ENCODE measurements at regions not wholly inside any gene's neighbourhood (a gene's known extent, or its start where the extent isn't known, plus 50 kb on each side); places are given as distances from the start of the nearest gene placed in this dataset.

GRCh38 chr4:12884846-12885796 is 599.0 kb downstream of the RAB28 start:
- H3K4me1 ChIP-seq (ENCODE audit: control insufficient read depth, insufficient read depth, low read length): no peaks in the 10 kb centered on the region
- no peaks in the 10 kb centered on the region for H3K36me3 ChIP-seq (ENCODE audit: control insufficient read depth, insufficient read depth, low read length)
- WGBS (ENCODE audit: insufficient coverage, low lambda C conversion rate): no CpG with 5 or more reads among the region's 20 CpGs
- no peaks in the 10 kb centered on the region for H3K27me3 ChIP-seq (ENCODE audit: control insufficient read depth, insufficient read depth, low read length)
- no peaks in the 10 kb centered on the region for H3K9me3 ChIP-seq (ENCODE audit: control insufficient read depth, low read depth, low read length)
- no peak overlapping the region for H3K4me3 ChIP-seq (ENCODE audit: low read length)
- DNase-seq: no peak
- no peak overlapping the region for H3K27ac ChIP-seq (ENCODE audit: low read length)

GRCh38 chr4:12881945-12882584 is 602.1 kb downstream of the RAB28 start:
- H3K27me3 ChIP-seq (ENCODE audit: control insufficient read depth, insufficient read depth, low read length): no peaks in the 10 kb centered on the region
- no peaks in the 10 kb centered on the region for H3K4me1 ChIP-seq (ENCODE audit: control insufficient read depth, insufficient read depth, low read length)
- no peak overlapping the region for H3K27ac ChIP-seq (ENCODE audit: low read length)
- no peak for DNase-seq
- no peaks in the 10 kb centered on the region for H3K9me3 ChIP-seq (ENCODE audit: control insufficient read depth, low read depth, low read length)
- H3K4me3 ChIP-seq (ENCODE audit: low read length): no peak overlapping the region
- no peaks in the 10 kb centered on the region for H3K36me3 ChIP-seq (ENCODE audit: control insufficient read depth, insufficient read depth, low read length)
- 85% methylated on average over 2 of the region's 3 CpGs for WGBS (ENCODE audit: insufficient coverage, low lambda C conversion rate)

GRCh38 chr4:12880844-12881243 is 603.3 kb downstream of the RAB28 start:
- H3K36me3 ChIP-seq (ENCODE audit: control insufficient read depth, insufficient read depth, low read length): no peaks in the 10 kb centered on the region
- H3K9me3 ChIP-seq (ENCODE audit: control insufficient read depth, low read depth, low read length): no peaks in the 10 kb centered on the region
- no peaks in the 10 kb centered on the region for H3K4me1 ChIP-seq (ENCODE audit: control insufficient read depth, insufficient read depth, low read length)
- DNase-seq: no peak
- H3K27me3 ChIP-seq (ENCODE audit: control insufficient read depth, insufficient read depth, low read length): no peaks in the 10 kb centered on the region
- no peak overlapping the region for H3K4me3 ChIP-seq (ENCODE audit: low read length)
- H3K27ac ChIP-seq (ENCODE audit: low read length): no peak overlapping the region
- 71% methylated on average over 1 of the region's 2 CpGs for WGBS (ENCODE audit: insufficient coverage, low lambda C conversion rate)

GRCh38 chr4:12879496-12879895 is 604.6 kb downstream of the RAB28 start:
- H3K36me3 ChIP-seq (ENCODE audit: control insufficient read depth, insufficient read depth, low read length): no peaks in the 10 kb centered on the region
- H3K27ac ChIP-seq (ENCODE audit: low read length): no peak overlapping the region
- no peaks in the 10 kb centered on the region for H3K4me1 ChIP-seq (ENCODE audit: control insufficient read depth, insufficient read depth, low read length)
- 94% methylated on average over 3 of the region's 5 CpGs for WGBS (ENCODE audit: insufficient coverage, low lambda C conversion rate)
- DNase-seq: no peak
- no peak overlapping the region for H3K4me3 ChIP-seq (ENCODE audit: low read length)
- no peaks in the 10 kb centered on the region for H3K27me3 ChIP-seq (ENCODE audit: control insufficient read depth, insufficient read depth, low read length)
- H3K9me3 ChIP-seq (ENCODE audit: control insufficient read depth, low read depth, low read length): no peaks in the 10 kb centered on the region

GRCh38 chr4:12875640-12876243 is 608.4 kb downstream of the RAB28 start:
- H3K4me1 ChIP-seq (ENCODE audit: control insufficient read depth, insufficient read depth, low read length): no peaks in the 10 kb centered on the region
- no CpG with 5 or more reads among the region's 2 CpGs for WGBS (ENCODE audit: insufficient coverage, low lambda C conversion rate)
- no peaks in the 10 kb centered on the region for H3K9me3 ChIP-seq (ENCODE audit: control insufficient read depth, low read depth, low read length)
- H3K4me3 ChIP-seq (ENCODE audit: low read length): no peak overlapping the region
- peak in 1 of 2 donors; percentile 36 for DNase-seq
- H3K36me3 ChIP-seq (ENCODE audit: control insufficient read depth, insufficient read depth, low read length): no peaks in the 10 kb centered on the region
- no peaks in the 10 kb centered on the region for H3K27me3 ChIP-seq (ENCODE audit: control insufficient read depth, insufficient read depth, low read length)
- no peak overlapping the region for H3K27ac ChIP-seq (ENCODE audit: low read length)

GRCh38 chr4:12873351-12873750 is 610.8 kb downstream of the RAB28 start:
- WGBS (ENCODE audit: insufficient coverage, low lambda C conversion rate): no CpG with 5 or more reads among the region's 2 CpGs
- no peaks in the 10 kb centered on the region for H3K36me3 ChIP-seq (ENCODE audit: control insufficient read depth, insufficient read depth, low read length)
- DNase-seq: no peak
- no peak overlapping the region for H3K27ac ChIP-seq (ENCODE audit: low read length)
- H3K4me3 ChIP-seq (ENCODE audit: low read length): no peak overlapping the region
- no peaks in the 10 kb centered on the region for H3K9me3 ChIP-seq (ENCODE audit: control insufficient read depth, low read depth, low read length)
- H3K27me3 ChIP-seq (ENCODE audit: control insufficient read depth, insufficient read depth, low read length): no peaks in the 10 kb centered on the region
- no peaks in the 10 kb centered on the region for H3K4me1 ChIP-seq (ENCODE audit: control insufficient read depth, insufficient read depth, low read length)

- H3K4me1 ChIP-seq (ENCODE audit: control insufficient read depth, insufficient read depth, low read length): no peaks in the 10 kb centered on the region
- no peaks in the 10 kb centered on the region for H3K9me3 ChIP-seq (ENCODE audit: control insufficient read depth, low read depth, low read length)
- no peaks in the 10 kb centered on the region for H3K36me3 ChIP-seq (ENCODE audit: control insufficient read depth, insufficient read depth, low read length)
- WGBS (ENCODE audit: insufficient coverage, low lambda C conversion rate): 50% methylated on average over 1 of the region's 1 CpG
- no peak overlapping the region for H3K4me3 ChIP-seq (ENCODE audit: low read length)
- DNase-seq: no peak
- H3K27ac ChIP-seq (ENCODE audit: low read length): no peak overlapping the region
- H3K27me3 ChIP-seq (ENCODE audit: control insufficient read depth, insufficient read depth, low read length): peaks cover 2% of the 10 kb centered on the region
These were observed 622.7 kb downstream of the RAB28 start for GRCh38 chr4:12861422-12861821.

- Histone ChIP-seq H3K36me3 (ENCODE audit: control insufficient read depth, insufficient read depth, low read length) (no peaks in the 10 kb centered on the region), H3K4me1 (ENCODE audit: control insufficient read depth, insufficient read depth, low read length) (no peaks in the 10 kb centered on the region), H3K4me3 (ENCODE audit: low read length) (no peak overlapping the region), H3K27me3 (ENCODE audit: control insufficient read depth, insufficient read depth, low read length) (peaks cover 12% of the 10 kb centered on the region), H3K9me3 (ENCODE audit: control insufficient read depth, low read depth, low read length) (no peaks in the 10 kb centered on the region), H3K27ac (ENCODE audit: low read length) (no peak overlapping the region)
- WGBS (ENCODE audit: insufficient coverage, low lambda C conversion rate): 30% methylated on average over 3 of the region's 8 CpGs
- DNase-seq: peak; percentile 23 to 48
These were observed 631.5 kb downstream of the RAB28 start for GRCh38 chr4:12852338-12853307.

GRCh38 chr4:12846368-12846767 is 637.8 kb downstream of the RAB28 start:
- H3K27ac ChIP-seq (ENCODE audit: low read length): no peak overlapping the region
- no peak overlapping the region for H3K4me3 ChIP-seq (ENCODE audit: low read length)
- no peaks in the 10 kb centered on the region for H3K9me3 ChIP-seq (ENCODE audit: control insufficient read depth, low read depth, low read length)
- no peaks in the 10 kb centered on the region for H3K4me1 ChIP-seq (ENCODE audit: control insufficient read depth, insufficient read depth, low read length)
- DNase-seq: no peak
- H3K27me3 ChIP-seq (ENCODE audit: control insufficient read depth, insufficient read depth, low read length): peaks cover 12% of the 10 kb centered on the region
- WGBS (ENCODE audit: insufficient coverage, low lambda C conversion rate): 0% methylated on average over 1 of the region's 4 CpGs
- H3K36me3 ChIP-seq (ENCODE audit: control insufficient read depth, insufficient read depth, low read length): no peaks in the 10 kb centered on the region

- no peaks in the 10 kb centered on the region for H3K4me1 ChIP-seq (ENCODE audit: control insufficient read depth, insufficient read depth, low read length)
- peaks cover 4% of the 10 kb centered on the region for H3K27me3 ChIP-seq (ENCODE audit: control insufficient read depth, insufficient read depth, low read length)
- H3K4me3 ChIP-seq (ENCODE audit: low read length): no peak overlapping the region
- H3K36me3 ChIP-seq (ENCODE audit: control insufficient read depth, insufficient read depth, low read length): no peaks in the 10 kb centered on the region
- no peak overlapping the region for H3K27ac ChIP-seq (ENCODE audit: low read length)
- WGBS (ENCODE audit: insufficient coverage, low lambda C conversion rate): 86% methylated on average over 1 of the region's 2 CpGs
- H3K9me3 ChIP-seq (ENCODE audit: control insufficient read depth, low read depth, low read length): no peaks in the 10 kb centered on the region
- DNase-seq: no peak
These were observed 640.0 kb downstream of the RAB28 start for GRCh38 chr4:12844141-12844540.
